OCI-LY3 (cell line): ENCODE measurements at regions not wholly inside any gene's neighbourhood (a gene's known extent, or its start where the extent isn't known, plus 50 kb on each side); places are given as distances from the start of the nearest gene placed in this dataset.

ENCODE experiments used
- EZH2phosphoT487 ChIP-seq: fragments of 200-600 bp; shearing (Covaris generic); IDR thresholded peaks from 2 replicates; pipeline ENCODE4 v1.6.1; 2018; ENCODE audit warnings: antibody characterized with exemption, mixed run types, low read depth
- TF ChIP-seq, protein P1 (sequence below): fragments of 200-600, 300-600 bp; sonication (generic); IDR thresholded peaks from 2 replicates; pipeline ENCODE4 v1.5.1; 2014; ENCODE audit warnings: antibody characterized with exemption, low read length, low read depth

DNA sequence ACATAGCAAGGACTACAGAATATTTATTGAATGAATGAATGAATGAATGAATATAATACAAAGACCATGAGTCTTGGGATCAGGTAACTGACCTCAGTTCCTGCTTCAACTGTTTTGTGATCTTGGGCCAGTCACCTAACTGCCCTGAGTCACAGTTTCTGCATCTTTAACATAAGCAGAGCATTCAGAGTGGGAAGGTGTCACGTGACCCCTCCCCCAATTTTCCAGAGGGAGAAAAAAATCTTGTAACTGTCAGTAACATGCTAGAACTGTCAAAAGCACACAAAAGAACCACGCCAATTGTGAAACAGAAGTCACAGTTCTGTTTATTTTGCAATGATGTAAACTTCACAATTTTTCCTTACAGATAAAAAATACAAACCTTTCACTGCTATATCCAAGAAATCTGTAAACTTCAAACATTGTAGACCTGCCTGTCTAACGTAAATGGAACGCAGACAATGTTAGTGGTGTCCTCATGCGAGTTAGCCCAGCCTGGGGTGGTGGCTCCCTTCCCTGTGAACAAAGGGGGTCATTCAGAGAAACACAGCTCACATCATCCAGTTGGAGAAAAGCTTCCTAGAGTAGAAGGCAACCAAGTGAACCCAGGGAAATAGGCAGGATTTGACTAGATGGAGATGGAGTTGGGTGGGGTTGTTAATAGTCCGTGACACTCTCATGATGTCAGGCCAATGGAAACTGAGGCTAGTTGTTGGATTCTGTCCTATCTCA, 211.8 kb upstream of the ZC3H12A start:
- TF ChIP-seq, protein P1, sequence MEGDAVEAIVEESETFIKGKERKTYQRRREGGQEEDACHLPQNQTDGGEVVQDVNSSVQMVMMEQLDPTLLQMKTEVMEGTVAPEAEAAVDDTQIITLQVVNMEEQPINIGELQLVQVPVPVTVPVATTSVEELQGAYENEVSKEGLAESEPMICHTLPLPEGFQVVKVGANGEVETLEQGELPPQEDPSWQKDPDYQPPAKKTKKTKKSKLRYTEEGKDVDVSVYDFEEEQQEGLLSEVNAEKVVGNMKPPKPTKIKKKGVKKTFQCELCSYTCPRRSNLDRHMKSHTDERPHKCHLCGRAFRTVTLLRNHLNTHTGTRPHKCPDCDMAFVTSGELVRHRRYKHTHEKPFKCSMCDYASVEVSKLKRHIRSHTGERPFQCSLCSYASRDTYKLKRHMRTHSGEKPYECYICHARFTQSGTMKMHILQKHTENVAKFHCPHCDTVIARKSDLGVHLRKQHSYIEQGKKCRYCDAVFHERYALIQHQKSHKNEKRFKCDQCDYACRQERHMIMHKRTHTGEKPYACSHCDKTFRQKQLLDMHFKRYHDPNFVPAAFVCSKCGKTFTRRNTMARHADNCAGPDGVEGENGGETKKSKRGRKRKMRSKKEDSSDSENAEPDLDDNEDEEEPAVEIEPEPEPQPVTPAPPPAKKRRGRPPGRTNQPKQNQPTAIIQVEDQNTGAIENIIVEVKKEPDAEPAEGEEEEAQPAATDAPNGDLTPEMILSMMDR: no peak
- TF ChIP-seq EZH2phosphoT487: no peak
